Activated CD4-positive, alpha-beta T cell treated with anti-CD3 and anti-CD28 coated beads, Interleukin-2, Interleukin-4, amounts not matched to agents 100 ng/mL and 50 ng/mL, durations not matched to agents 16 hours and 8 hours (primary cell): ENCODE measurements at regions not wholly inside any gene's neighbourhood (a gene's known extent, or its start where the extent isn't known, plus 50 kb on each side); places are given as distances from the start of the nearest gene placed in this dataset.

Experiments
- DNase-seq: peaks from one replicate; pipeline ENCODE4 v3.0.0-alpha.2; 2020; ENCODE audit warnings: low spot score

DNA sequence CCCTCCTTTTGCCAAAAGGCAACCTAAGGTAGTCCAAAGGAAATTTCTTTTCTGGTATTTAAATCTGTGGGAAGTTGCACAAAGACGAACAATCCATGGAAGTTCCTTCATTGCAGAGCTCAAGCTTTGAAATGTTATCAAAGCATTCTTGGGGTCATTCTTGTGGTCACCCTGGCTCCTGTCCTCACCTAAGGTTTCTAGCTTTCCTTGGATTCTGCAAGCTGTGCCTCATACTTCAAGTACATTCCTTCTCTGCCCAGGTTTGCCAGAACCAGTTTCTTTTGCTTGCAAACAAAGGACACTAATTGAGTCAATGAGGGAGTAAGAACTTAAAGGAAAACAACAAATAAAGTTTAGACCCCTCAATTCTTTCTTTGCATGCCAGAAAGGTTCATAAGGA is 329.8 kb upstream of the PDZRN3 start:
- DNase-seq, result no peak

- DNase-seq, result no peak
These were observed 328.0 kb upstream of the PDZRN3 start for GRCh38 chr3:73952781-73953180.

DNA sequence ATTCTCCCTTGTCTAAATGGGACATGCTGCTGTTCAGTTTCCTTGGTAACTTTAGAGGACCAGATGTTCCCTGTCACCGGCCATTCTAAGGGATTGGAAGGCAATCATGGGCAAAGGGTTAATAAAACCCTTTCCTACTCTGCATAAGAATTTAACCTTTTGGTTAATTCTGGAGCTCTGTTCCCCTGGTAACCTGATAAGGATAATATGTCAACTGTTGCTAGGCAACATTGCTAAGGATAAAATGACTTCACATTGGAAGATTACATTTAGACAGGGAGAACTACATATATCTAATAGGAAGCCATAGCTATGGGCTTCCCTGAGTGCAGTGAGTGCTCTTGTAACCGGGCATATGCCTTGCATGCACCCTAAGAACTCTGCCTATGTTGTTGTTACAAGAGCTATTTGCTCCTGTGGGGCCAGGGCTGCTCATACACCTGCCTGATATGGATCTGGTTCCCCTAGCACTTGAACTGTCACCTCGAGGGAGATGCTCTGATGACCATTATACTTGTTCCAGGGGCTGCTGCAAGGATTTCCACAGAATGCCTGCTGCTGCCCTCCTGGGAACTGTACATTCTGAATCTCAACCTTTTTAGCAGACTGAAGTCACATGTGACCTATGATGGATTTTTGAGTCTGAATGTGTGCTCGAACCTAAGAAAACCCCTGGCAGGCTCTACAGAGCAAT is 326.3 kb upstream of the PDZRN3 start:
- no peak for DNase-seq

GRCh38 chr3:73945541-73945940 is 320.8 kb upstream of the PDZRN3 start:
- no peak for DNase-seq

DNA sequence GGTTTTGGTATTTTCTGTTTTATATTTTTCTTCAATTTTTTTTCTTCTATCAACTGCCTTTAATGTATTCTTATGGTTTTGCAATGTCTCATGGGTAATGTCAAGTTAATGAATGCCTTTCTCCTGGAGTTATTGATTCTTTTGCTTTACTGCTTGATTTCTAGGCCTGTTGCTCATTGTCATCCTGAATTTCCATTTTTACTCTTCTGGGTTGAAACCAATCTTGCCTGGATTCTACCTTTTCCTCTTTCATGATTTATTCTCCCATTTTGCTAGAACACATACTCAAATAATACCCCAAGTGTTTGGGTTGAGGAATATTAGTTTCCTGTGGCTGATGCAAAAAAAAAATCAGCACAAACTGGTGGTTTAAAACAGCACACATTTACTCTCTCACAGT is 315.2 kb upstream of the PDZRN3 start:
- no peak for DNase-seq

DNA sequence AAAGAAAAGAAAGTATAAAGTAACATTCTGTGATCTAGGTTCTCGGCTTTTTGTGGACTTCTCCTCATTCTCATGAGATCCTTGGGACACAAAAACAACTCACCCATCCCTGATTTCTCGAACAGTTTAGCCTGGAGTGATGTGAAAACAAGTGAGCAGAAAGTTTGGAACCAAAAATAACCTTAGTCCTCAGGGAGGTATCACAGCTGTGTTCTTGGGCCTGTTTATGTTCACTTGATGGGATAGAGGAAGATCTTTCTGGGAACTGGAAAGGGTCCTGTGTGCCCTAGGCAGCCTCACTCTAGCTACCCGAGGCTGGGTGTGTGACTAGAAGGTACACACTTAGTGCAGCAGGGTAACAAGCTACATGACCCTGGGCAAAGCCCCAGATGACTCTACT is 308.8 kb upstream of the PDZRN3 start:
- DNase-seq, result no peak

- DNase-seq, result no peak
These were observed 302.4 kb upstream of the PDZRN3 start for GRCh38 chr3:73927203-73927570.

- no peak for DNase-seq
These were observed 301.8 kb upstream of the PDZRN3 start for GRCh38 chr3:73926360-73927202.

DNA sequence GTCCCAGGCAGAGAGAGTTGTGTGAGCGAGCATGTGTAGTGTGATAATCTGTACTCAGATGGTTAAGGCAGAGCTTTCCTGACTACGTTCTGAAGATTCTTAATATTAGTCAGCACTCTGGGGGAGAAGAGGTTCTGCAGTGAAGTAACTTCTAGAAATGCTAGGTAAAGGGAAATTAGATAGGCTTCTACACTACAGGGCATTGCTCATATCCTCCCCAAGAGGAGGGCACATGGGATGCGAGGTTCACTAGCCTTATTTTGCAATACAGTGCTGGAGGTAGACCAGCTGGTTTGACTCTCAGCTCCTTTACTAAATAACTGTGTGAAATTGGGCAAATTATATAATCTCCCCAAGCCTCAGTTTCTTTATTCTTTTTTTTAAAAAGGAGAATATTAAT is 300.3 kb upstream of the PDZRN3 start:
- no peak for DNase-seq

- DNase-seq, result no peak
These were observed 299.3 kb upstream of the PDZRN3 start for GRCh38 chr3:73924048-73924447.

- DNase-seq, result no peak
These were observed 292.9 kb upstream of the PDZRN3 start for GRCh38 chr3:73917643-73918042.

DNA sequence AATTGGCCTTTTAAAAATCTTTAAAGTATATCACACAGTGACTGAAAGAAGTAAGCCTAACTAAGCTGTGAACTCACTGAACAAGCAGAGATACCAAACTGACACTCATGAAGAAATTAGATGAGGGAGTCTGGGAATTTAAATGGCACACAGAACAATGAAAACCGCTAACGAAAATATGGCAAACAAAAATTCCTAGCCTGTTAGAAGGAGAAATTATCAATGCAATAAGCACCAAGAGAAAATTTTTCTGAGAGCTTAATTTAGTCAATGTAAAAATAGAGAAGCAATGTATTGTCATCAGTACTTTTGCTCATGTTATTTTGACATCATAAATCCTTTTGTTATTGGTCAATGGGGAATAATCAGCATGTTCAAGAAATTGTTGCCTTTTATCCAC is 291.1 kb upstream of the PDZRN3 start:
- no peak for DNase-seq

DNA sequence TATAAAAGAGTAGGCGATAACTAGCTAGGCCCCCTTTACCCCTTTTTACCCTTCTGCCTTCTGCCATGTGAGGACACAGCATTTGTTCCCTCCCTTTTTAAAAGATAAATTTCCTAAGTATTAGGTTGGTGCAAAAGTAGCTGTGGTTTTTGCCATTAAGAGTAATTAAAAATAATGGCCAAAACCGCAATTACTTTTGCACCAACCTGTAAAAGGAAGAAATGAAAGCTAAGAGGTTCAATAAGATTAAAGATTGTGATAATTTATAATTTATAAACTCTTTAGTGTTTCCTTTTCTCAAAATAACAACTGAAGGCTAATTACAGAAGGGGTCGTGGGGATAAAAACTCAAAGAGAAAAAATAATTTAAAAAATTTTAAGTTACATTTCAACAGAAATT is 283.5 kb upstream of the PDZRN3 start:
- DNase-seq, result no peak

DNA sequence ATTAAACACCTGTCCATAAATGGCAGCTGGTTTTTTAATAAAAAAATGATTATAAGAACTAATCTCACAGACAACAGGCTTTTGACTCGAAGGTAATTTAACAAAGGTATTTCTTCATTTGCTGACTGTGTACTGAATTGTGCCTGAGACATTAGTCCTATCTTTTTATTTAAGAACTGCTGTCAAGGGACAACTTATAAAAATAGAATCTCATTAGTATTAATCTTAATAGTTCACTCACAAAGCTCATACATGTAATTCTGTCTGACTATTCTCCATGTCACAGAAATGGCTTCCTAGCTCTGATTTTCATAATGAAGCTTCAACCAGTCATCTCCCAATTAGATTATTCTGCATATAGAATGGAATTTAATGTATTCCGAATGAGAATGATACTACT is 276.9 kb upstream of the PDZRN3 start:
- DNase-seq, result no peak

GRCh38 chr3:73894474-73895213 is 269.9 kb upstream of the PDZRN3 start:
- no peak for DNase-seq

- DNase-seq, result no peak
These were observed 268.3 kb upstream of the PDZRN3 start for GRCh38 chr3:73893089-73893488.

DNA sequence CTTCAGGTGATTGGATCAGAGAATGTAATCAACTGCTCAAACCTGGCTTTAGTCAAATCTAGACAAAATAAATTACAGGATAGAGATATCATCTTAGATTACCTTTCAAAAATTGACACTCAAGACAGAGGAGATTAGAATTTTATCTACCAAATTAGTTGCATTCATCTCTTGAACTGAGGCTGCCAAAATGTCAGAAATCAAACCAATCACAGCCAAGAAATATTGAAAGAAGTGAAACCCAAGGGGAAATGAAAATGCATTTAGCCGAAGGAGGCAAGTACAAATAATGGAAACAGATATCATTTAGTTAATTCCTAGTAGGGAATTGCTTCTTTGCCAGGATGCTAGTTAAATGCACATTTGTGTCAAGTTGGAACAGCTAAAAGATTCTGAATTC is 261.1 kb upstream of the PDZRN3 start:
- no peak for DNase-seq

- DNase-seq, result no peak
These were observed 259.6 kb upstream of the PDZRN3 start for GRCh38 chr3:73884361-73884760.

DNA sequence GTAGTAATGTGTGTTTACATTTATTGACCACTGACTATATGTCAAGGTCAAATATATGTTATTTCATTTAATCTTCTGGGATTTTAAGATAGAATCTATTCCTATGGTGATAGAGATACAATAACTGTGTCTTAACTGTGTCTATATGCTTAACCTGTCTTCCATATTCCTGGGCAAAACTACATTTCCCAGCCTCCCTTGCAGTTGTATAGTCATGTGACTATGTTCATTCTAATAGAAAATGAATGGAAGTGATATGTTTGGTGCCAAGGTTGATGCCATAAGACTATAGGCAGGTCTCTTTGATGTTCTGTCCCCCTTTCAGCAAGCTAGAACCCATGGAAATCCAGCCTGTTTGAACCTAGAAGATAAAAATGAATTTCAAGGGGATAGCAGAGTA is 258.8 kb upstream of the PDZRN3 start:
- no peak for DNase-seq

- DNase-seq, result no peak
These were observed 250.0 kb upstream of the PDZRN3 start for GRCh38 chr3:73874606-73875369.

DNA sequence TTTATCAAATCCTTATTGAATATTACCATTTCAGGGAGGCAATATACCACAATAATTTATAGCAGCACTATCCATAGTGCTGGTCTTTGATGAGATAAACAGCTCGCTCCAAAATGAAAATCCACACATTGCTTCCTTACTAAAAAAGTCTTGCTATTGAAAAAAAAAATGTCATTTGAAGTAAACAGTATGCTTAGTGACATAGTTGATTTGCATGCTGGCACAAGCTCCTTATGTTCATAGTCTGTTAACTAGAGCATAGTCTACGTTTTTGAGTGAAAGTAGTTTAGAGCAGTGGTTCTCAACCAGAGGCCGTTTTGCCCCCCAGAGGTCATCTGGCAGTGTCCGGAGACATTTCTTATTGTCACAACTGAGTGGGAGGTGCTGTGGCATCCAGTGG is 249.4 kb upstream of the PDZRN3 start:
- no peak for DNase-seq

- no peak for DNase-seq
These were observed 244.1 kb upstream of the PDZRN3 start for GRCh38 chr3:73868688-73869315.
